Keratinocyte (primary cell): ENCODE measurements at regions not wholly inside any gene's neighbourhood (a gene's known extent, or its start where the extent isn't known, plus 50 kb on each side); places are given as distances from the start of the nearest gene placed in this dataset.

Source experiments
- CTCF ChIP-seq, 3 experiments: IDR thresholded peaks in 1 of 3; conservative IDR thresholded peaks in 1 of 3; optimal IDR thresholded peaks in 1 of 3; 2 replicates in 2 of 3; 3 replicates in 1 of 3; pipeline versions ENCODE3 to v1.5.1; 2011; ENCODE audit warnings: low read length in 3 of 3, mild to moderate bottlenecking in 3 of 3, moderate library complexity in 2 of 3, control low read depth in 1 of 3, inconsistent platforms in 1 of 3; ENCODE audit not compliant: insufficient read depth in 2 of 3; ENCODE audit errors: extremely low read depth in 1 of 3
- EZH2 ChIP-seq: IDR thresholded peaks from one replicate; pipeline ENCODE4 v1.6.1; 2012; ENCODE audit warnings: inconsistent platforms, mild to moderate bottlenecking, low read length, moderate library complexity

- TF ChIP-seq CTCF (optimal IDR thresholded peaks at IDR 0.05 in 1 of 3, IDR thresholded peaks at IDR 0.05 in 1 of 3, conservative IDR thresholded peaks at IDR 0.05 in 1 of 3; ENCODE audit: extremely low read depth in 1 of 3, insufficient read depth in 2 of 3, low read length in 3 of 3): no peak
- no peak for TF ChIP-seq EZH2
These were observed 150.4 kb downstream of the PHETA1 start for GRCh38 chr12:111218499-111218898.
